GM21529 (cell line): ENCODE measurements at regions not wholly inside any gene's neighbourhood (a gene's known extent, or its start where the extent isn't known, plus 50 kb on each side); places are given as distances from the start of the nearest gene placed in this dataset.

Experiments used
- ATAC-seq: cut with Tn5 transposase; IDR thresholded peaks from one replicate; pipeline ENCODE4 v1.9.1; 2021; ENCODE audit not compliant: unreplicated experiment

DNA sequence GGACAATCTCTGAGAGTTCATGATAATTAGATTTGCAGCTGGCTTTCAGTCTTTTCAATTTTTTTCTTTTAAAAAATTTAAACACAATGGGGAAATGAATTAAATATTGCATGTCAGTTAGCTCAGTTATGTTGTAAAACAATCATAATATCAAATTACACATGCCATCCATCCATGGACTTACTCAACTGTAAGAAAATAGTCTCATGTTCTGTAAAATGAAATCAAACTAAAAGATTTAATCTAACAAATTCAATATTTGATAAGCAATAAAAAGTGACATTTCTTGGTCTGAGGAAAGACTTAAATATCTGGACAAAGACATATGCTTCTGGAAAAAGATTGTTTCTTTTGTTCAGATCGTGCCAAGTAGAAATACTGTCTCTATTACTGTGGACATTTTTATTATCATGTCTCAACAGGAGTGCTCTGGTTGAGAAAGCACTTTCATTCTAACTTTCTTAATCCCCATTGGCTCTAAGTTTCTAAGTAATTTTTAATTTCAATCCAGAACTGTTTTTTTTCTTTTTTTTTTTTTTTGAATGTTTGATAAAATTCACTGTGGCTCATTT is 179.2 kb upstream of the FAM3C start:
- ATAC-seq, result no peak

DNA sequence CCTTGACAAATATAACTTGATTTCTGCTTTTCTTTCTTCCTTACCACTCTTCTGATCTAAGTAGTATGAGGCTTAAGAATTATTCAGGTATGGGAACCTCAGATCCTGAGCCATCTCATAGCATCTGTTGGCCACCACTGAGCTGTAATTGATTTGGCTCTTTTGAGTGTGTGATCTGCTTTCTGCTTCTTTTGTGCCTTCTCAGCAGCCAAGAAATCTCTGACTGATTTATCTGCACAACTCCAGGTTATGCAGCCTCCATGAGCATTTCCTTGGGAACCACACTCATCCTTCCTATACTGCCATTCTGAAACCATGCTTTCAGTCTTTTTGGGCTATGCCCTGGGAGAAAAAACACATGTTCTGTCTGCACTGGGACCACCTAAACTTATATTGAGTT is 178.0 kb upstream of the FAM3C start:
- ATAC-seq, result no peak

DNA sequence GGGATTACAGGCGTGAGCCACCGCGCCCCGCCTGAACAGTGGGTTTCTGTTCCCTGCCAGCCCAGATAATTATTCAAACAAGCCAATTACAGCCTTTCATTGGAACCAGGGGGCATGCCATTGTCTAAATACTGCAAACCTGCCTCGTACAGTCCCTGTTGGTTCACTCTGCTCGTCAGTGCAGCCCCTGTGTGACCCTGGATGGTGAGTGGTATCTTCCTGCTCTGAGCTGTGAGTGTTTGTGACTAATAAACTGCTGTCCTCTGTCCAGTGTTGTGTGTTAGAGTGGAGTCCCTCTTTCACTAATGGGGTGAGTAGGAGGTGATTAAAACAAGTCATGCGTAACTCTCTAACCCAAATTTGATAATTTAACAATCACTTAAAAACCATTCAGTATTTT is 176.5 kb upstream of the FAM3C start:
- ATAC-seq, result no peak

DNA sequence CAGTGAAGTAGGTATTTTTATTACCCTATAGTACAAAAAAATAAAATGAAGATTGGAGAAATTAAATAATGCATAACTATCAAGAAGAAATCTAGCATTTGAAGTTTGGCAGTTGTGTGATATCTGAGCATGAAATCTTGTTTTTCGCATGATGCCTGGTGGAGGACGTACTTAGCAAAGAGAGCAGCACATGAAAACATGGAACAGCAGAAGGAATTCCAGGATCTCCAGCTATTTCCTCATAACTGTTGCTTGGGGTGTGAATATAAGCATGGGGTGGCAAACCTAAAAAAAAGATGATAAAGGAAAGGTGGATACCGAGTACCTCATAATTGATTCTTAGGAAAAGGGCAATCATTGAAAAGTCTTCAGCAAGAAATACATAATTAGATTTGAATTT is 174.3 kb upstream of the FAM3C start:
- ATAC-seq, result no peak

DNA sequence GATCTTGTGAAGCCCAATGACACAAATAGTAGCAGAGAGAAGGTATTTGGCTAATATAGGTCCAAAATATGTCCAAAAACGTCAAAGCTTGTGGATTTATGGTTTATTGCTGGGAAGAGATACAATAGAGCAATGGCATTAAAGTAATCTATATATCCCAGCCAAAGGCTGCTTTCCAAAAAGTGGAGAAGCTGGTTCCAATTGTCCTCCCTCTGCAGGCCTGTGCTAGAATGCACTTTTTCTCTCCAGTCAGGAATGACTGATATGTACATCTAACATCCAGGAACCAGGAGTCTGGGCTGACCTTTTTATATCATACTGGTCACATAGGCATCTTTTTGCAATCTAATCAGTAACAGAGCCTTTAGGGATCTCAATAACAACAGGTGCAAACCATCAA is 167.1 kb upstream of the FAM3C start:
- no peak for ATAC-seq

DNA sequence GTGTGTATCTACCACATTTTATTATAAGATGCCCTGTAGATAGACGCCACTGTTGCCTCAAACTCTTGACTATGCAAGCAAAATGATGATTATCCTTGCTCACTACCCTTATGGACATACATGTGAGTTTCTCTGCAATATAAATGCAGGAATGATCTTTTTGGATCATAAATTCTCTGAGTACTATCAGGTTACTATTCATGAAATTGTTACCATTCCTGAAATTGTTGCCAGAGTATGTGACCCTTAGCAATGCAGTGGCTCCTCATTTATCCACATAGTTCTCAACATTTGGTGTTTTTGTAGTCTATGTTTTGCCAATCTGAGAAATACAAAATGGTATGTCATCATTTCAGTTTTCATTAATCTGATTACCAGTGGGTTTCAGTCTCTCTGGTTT is 166.2 kb upstream of the FAM3C start:
- no peak for ATAC-seq

DNA sequence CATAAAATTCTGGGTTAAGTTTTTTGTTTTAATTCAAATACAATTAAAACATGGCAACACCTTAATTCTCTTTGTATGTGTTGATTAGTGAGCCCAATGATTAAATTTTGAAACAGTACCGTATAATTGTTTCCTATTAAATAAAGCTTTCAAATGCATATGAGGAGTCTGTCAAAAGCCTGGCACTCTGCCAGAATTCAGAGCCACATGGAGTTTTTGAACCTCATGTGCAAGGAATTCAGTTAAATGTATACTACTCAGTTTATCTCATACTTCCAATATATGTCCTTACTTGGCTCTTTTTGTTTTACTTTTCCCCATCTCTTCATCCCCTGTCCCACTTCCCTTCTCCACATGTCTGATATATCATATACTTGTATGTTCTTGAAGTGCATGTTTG is 165.6 kb upstream of the FAM3C start:
- no peak for ATAC-seq

DNA sequence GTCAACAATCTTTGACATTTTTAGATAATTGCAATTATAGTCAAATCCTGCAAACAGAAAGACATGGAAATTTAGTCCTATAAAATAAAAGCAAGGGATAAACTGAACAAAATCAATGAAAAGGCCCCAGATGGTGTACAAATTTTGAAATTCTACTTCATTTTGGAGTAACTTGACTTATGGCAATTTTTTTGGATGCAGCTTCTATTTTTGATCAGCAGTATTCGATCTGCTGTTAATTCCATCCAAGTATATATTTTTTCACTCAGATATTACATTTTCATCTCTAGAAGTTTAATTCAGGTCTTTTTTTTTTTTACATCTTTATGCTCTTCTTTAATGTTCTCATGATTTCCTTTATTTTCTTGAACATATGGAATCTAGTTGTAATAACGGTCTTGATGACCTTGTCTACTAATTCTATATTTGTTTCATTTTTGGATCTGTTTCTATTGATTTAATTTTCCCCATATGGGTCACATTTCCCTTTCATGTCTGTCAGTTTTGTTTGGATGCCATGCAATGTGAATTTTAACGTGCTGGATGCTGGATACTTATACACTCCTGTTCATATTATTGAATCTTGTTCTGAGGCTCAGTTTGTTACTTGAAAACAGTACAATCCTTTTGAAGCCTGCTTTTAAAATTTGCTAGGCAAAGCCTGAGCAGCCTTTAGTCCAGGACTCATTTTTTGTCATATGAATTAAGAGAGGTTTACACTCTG is 164.3 kb upstream of the FAM3C start:
- ATAC-seq, result no peak

DNA sequence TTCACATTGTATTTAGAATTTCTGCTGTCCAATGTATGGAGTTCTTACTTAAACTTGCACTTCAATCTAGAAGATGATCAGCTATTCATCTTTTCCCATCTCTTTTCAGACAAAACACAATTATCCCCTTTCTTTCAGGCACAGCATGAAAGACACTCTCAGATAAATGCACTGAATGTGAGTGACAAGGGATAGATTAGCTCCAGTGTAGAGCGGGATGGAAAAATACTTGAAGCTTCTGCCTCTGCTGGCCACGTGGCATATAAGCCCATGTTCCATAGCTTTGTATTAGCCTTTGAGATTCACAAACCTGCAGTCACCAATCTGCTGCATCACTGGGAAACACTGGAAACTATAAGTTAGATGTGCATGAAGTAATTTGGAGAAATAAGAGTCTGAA is 162.2 kb upstream of the FAM3C start:
- ATAC-seq, result no peak

DNA sequence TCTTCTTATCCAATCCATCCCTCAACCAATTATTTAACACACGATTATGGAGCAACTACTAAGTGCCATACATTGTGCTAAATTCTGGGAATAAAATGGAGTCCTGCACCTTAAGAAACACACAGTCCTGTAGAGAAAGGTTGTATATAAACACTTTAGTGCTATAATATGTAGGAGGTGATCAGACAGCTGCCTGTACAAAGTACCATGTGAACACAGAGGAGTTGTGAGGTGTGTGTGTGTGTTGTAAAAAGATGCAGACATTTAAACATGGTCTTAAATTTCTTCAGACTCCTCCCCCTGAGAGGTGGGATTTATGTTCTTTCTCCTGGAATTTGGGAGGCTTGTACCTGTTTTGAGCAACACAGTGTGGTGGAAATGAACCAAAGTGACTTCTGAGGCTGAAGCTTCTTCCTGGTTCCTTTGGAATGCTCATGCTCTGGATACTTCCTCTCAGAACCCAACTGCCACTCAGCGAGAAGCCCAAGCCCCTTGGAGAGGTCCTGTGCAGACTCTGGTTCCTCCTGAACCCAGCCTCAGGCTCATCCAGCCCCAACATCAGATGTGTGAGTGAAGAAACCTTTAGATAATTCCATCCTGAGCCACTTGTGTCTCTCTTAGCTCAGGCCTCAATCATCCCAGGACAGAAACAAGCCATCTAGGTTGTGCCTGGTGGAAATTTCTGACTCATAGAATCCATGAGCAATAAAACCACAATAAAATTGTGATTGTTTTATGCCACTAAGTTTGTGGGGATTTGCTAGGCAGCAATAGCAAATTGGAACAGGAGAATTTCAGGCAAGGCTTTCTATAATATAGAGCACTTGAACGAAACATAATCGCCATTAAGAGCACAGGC is 161.2 kb upstream of the FAM3C start:
- ATAC-seq, result no peak

DNA sequence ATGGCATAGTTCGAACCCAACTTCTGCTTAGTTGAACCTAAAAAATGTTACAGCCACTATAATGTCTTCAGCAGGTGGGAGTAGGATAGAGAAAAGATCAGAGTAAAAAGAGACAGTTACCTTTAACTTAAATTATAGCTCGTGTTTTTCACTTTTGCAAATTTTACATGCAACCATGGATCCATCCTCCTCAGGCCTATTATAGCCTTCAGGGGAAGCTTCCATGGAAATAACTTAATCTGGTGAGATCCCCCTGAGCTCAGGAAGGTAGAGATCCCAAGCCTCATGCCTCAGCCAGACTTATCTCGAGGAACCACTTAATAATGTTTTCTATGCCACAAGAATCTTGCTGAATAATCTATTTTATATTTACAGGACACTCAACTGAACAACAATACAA is 159.4 kb upstream of the FAM3C start:
- no peak for ATAC-seq

DNA sequence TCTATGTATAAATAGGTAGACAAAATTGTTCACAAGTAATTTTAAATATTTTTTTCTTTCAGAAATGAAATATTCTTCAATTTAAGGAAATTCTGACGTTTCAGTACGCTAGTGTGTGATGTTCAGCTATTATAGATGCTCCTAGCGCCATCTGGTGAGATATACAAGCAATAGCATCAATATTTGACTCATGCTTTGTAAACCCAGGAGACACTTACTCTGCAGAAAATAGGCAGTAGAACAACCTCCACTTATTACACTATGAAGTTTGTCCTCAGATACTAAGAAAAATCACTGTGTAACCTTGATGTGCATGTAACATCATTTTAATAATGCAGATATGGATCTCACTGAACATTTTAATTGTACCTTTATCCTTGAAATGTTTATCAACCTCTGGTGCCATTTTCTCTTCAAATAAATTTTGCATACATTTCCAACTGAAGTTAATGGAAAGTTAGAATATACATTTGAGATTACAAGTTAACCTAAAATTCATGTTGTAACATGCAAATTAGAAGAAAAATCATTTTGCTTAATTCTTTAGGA is 151.5 kb upstream of the FAM3C start:
- ATAC-seq, result peak; percentile 81

DNA sequence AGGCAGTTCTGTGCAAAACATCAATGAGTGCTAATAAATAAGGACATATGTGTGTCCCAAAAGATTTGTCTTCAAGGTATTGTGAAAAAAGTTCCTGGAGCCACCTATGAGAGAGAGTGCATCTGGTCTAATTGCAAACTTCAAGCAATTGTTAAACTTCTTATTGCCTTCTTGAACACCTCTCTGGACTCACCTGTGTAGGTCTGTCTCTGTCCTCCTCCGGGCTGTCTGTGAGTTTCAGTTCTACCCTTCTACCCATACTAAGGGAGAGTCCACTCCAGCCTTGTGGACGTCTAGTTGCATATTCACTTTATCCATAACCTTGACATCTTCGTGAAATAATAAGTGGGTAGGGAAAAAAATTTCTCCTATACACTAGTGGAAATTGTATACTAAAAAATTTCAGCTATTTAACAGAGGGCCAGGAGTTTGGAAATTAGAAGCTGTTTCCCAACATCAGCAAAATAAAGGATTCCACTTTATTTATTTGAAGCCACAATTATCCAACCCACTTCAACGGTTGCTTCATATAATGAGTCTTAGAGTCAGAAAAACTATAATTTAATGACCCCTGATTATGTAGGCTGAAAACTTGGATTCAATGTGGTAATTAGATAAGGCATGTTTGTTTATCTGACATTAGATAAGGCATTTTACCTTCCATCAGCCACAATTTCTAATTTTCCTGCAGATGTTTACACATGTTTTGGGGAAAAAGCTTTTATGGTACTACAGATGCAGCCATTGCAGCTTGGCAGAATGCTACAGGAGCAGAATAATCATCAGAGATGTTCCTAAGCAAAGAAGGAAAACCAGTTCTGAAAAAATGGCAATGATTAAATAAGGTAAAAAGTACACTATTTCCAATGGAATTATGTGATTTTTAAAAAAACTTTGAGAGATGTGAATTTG is 150.8 kb upstream of the FAM3C start:
- ATAC-seq, result no peak

DNA sequence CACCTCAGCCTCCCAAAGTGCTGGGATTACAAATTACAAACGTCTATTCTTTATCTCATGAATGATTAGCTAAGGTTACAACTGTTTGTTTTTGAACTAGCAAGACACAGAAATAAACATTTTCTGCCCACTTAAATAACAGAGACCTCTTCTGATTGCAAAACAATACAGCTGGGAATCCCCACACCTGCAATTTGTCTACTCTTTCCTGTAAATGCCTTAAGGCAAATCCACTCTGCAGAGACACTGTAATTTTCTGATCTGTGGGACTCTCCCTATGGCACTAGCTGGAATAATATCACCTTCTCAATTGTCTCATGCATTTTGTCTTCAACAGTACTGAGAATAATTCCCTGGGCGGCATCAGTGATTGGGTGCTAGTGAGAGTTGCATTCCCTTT is 149.3 kb upstream of the FAM3C start:
- no peak for ATAC-seq

DNA sequence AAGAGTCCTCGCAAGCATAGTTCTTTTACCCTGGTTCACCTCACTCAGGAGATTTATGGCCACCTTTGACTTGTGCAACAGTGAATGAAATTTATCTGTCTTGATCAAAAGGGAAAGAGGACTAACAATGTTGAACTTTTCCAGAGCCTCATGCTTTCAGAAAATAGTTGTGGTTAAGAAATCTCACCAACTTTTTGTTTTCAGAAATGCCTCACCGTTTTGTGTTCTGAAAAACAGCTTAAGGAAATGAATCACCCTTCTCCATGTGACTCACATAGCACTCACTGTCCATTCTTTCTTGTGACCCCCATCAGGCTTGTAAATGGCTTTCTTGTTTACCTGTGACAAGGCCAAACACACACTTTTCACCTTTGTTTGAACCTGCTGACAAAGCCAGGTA is 148.6 kb upstream of the FAM3C start:
- peak; percentile 68 for ATAC-seq

DNA sequence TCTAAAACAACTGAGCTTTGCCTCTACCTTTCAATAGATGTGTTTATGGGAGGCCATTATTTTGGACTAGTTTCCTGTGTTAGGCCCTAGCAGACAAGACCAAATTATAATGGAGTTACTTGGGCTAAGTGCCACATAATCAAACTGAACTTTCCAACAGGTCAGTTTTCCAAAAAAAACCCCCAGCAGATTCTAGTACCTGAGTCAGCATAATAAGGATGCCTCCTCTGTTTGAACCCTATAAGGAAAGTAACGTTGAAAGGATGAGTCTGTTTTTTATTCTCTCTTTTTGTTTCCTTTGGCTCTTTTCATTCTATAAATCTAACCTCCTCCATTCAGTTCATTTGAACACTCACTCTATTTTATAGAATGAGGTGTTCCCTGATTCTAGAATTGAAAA is 148.1 kb upstream of the FAM3C start:
- no peak for ATAC-seq

DNA sequence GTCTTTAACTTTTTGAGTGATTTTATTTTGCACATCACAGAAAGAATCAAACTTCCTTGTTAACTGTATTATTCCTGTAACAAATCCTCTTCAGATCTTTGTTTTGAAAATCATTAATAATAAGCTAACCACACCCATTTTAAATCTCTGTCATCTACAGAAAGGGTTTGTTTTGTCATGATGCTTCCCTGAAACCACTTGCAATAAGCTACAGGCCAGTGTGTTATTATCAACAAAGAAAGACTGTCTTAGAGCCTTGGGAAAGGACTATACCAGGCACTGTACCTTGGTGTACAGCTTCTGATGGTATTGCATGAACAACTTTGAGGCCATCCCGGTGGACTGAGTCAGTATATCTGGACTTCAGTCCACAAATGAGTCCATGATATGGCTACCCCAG is 145.3 kb upstream of the FAM3C start:
- no peak for ATAC-seq

DNA sequence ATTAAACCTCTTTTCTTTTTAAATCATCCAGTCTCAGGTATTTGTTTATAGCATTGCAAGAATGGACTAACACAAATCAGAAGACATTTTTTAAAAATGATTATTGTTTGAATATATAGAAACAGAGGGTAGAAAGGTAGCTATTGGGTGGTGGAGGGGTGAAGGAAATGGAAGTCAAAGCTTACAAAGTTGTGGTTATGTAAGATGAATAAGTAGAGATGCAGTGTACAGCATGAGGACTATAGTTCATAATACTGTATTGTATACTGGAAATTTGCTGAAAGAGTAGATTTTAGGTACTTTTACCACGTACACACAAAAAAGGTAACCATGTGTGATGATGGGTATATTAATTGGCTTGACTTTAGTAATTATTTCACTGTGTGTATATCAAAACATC is 144.0 kb upstream of the FAM3C start:
- ATAC-seq, result no peak

DNA sequence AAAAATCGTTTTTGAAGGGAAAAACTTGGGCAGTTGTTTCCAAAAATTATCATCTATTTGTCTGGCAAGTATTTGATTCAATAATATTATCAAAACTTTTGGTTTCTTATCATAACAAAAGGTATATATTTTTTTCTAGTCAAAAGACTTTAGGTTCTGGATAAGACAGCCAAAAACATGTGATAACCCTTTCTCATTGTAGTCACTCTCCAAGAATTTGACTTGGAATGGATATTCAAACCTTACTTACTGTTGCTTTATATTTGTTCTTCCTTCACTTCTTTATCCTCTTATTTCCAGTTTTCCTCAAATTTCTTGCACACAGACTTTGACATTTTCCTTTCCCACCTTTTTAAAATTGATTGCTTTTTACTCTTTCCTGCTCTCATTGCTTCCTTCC is 140.9 kb upstream of the FAM3C start:
- ATAC-seq, result no peak

DNA sequence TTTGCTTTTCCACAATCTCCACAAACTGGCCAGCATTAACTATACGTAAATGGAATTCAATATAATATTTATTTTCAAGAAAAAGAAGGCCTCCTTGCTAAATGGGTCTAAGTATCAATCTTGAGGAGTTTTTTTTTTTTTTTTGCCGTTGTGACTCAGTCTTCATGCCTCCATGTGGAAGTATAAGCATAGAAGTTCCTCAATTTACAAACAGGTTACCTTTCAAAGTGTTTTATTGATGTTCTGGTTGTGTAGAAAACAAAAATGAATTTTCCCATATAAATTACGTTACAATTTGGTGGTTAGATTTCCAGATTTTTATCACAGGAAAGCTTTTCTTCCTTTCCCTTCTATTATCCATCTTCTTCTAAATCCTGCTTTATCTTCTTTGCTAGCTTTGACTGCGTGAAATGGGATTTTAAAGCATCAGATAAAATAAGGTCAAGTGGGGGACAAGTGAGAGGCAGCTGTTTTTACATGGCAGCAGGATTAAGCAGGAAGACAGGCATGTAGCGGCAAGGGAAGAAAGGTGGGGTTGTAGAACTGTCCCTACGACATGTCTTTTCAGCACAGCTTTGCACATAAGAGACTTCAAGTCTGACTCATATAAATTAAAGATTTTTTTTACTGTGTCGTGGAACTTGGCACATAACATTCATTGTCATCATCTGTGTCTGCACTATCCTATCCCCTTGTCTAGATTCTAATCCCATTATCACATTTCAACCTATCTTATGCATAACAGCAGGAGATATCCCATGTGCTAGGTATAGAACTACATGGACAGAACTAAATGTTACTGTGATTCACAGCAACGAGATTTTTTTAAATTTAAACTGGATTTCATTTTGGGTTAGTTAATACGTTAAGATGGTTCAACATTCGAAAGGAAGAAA is 135.3 kb upstream of the FAM3C start:
- no peak for ATAC-seq
